Breast epithelium (tissue), 3 donors: ENCODE measurements at regions not wholly inside any gene's neighbourhood (a gene's known extent, or its start where the extent isn't known, plus 50 kb on each side); places are given as distances from the start of the nearest gene placed in this dataset.

Experiments
- POLR2A ChIP-seq: fragments of 450-650 bp; IDR thresholded peaks from one replicate; pipeline ENCODE4 v1.6.1; 2016; ENCODE audit warnings: antibody characterized with exemption, mild to moderate bottlenecking, moderate library complexity
- POLR2AphosphoS5 ChIP-seq, 3 donors: sonication (generic); formaldehyde crosslinking; IDR thresholded peaks; one replicate each; pipeline ENCODE4 v1.6.1; 2017; ENCODE audit warnings: antibody characterized with exemption in 3 of 3
- TF ChIP-seq, protein P1 (sequence below), 3 donors: fragments of 450-650 bp; IDR thresholded peaks; one replicate each; pipeline ENCODE4 v1.5.1; 2016 to 2017; ENCODE audit warnings: antibody characterized with exemption in 3 of 3, mild to moderate bottlenecking in 3 of 3, moderate library complexity in 3 of 3

DNA sequence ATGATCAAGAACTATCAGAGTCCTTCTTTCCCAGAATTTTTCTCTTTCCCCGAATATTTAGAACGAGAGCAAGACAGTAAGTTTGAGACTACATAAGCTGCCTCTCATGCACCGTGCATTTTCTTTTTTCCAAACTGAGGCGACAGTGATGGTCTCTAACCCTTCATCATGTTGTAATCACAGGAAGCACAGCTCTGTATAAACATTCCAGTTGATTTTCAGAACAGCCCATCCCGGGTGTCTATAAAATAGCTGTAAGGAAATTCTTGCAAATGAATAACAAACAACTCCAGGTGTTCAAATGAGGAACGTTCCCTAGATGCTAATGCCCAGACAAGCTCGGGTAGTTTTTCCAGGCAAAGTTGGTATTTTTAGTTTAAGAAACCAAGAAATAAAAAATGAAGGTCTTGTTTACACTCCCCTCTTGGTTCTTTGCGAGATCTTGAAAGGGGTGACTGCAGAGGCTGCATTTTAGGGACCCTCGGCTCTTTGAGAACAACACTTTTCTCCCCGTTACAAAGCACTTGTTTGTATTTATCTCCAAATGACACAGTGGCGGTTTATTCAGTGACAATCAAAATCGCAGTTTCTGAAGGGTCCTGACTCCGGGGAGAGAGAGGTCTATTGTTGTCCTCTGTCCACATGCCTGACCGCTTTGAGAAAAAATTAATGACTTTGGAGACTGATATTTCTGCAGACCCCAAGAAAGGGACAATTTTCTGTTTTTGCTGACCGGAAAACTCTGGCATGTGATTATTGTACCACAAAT lies 101.1 kb upstream of the NCK2 start:
- TF ChIP-seq, protein P1, sequence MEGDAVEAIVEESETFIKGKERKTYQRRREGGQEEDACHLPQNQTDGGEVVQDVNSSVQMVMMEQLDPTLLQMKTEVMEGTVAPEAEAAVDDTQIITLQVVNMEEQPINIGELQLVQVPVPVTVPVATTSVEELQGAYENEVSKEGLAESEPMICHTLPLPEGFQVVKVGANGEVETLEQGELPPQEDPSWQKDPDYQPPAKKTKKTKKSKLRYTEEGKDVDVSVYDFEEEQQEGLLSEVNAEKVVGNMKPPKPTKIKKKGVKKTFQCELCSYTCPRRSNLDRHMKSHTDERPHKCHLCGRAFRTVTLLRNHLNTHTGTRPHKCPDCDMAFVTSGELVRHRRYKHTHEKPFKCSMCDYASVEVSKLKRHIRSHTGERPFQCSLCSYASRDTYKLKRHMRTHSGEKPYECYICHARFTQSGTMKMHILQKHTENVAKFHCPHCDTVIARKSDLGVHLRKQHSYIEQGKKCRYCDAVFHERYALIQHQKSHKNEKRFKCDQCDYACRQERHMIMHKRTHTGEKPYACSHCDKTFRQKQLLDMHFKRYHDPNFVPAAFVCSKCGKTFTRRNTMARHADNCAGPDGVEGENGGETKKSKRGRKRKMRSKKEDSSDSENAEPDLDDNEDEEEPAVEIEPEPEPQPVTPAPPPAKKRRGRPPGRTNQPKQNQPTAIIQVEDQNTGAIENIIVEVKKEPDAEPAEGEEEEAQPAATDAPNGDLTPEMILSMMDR (IDR thresholded peaks at IDR 0.05): no peak
- TF ChIP-seq POLR2AphosphoS5 (IDR thresholded peaks at IDR 0.05): no peak
- no peak for TF ChIP-seq POLR2A
